Muscle of back (tissue), 3 donors: ENCODE measurements at regions not wholly inside any gene's neighbourhood (a gene's known extent, or its start where the extent isn't known, plus 50 kb on each side); places are given as distances from the start of the nearest gene placed in this dataset.

ENCODE experiments used
- DNase-seq, 3 donors: peaks; one replicate each; pipeline versions ENCODE4 v3.0.0 to v3.0.0-alpha.2; 2013

DNA sequence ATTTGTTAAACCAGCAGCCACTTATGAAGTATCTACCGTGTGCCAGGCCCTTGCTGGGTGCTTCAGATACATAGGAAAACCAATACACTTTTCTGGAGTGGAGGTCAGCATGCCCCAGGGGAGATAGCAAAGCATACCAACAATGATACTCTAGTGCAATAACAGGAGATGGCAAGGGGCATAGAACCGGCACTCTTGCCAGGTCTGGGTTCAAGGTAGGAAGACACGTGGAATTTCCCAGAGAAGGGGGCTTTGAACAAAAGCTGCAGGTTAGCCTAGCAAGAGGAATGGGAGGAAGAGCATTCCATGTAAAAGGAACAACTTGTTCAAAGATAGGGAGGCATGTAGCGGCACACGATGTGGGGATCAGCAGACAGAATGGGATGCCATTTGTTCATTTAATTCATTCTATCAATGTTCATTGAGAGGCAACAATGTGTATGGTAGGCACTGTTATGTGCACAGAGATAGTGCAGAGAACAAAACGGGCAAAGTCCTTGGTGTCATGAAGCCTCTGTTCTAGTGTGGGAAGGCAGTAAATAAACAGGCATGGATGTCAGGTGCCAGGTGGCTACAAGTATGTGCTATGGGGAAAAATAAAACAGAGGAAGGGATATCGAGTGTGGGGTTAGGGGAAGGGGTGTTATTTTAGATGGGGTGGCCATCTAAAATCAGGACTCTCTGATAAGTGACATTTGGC lies 162.6 kb upstream of the E2F8 start:
- DNase-seq: no peak

DNA sequence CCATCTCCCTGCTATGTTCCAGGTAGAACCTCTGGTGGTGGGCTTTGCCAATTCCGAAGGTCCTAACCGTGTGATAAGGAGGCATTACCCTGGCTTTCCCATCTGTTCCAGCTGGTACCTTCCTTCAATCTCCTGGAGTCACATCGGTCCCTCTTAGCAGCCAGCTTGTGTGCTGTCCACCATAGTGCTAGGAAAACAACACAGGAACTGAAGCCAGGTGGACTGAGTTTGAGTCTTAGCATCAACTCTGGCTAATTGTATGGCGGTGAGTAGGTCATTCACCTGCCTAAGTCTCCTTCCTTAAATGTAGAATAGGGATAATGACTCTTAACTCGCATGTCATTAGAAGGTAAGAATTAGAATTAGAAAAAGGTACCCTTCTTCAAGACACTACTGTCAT lies 159.6 kb upstream of the E2F8 start:
- no peak for DNase-seq

DNA sequence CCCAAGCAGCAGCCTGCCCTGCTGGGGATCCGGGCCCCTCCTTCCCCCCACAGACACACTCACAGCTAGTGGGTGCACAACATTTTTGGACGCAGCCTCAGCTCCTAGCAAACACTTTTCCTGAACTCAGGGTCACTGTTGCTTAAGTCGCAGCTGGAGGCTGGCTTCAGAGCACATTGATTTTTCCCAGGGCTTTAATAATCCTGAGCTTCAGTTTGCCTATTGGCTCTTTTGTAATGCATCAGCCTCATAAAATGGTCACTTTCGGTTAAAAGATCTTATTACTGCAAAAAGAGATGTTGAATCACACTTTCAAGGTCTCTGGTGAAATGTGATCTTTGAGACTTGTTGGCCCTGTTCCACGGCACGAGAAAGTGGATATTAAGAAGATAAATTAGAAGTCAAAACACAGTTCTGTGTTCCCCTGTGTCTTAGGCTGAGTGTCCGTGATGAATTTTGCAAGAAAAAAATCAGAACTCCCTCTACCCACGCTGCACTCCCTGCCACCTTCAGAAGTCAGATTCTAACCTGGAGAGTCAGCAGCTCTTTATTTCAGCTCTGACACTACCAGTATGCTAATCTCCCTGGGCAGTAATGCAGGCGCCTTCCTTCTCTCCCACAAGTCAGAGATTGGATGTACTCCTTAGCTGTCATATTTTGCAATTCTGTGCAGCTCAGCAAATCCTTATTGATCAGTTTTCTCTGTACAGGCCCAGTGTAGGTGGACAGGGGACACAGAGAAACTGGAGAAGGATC lies 158.2 kb upstream of the E2F8 start:
- DNase-seq: peak in 2 of 3 donors; percentile 38 to 55

DNA sequence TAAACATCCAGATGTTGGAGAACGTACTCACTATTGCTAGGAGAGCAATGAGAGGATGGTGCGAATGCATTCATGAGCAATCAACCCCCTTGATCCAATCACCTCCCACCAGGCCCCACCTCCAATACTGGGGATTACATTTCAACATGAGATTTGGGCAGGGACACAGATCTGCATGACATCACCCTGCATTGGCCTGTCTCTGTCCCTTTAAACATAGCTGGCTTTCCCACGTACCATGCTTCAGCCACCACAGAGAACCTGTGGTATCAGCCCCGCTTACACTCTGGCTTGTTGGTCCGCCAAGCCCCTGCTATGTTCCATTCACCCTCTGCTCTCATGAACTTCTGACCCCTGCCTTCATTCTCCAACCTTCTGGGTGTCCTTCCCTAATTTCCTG lies 157.5 kb upstream of the E2F8 start:
- DNase-seq: no peak

DNA sequence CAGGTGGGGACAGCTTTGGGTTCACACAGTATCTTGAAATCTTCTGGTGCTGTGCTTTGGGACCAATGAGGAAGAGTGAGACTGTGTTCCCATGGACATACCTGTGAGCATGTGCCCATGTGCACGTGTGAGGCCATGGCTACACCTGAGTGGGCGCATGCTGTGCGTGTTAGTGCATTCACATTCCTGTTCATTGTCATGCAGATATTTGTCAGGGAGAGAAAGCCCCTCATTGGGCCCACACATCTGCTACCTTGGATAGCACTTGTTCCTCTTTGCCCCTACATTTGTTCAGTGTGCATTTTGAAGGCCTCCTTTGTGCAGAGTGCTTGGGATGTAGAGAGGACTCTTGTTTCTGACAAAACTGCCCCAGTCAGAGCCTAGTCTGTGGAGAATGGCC lies 154.3 kb upstream of the E2F8 start:
- no peak for DNase-seq

DNA sequence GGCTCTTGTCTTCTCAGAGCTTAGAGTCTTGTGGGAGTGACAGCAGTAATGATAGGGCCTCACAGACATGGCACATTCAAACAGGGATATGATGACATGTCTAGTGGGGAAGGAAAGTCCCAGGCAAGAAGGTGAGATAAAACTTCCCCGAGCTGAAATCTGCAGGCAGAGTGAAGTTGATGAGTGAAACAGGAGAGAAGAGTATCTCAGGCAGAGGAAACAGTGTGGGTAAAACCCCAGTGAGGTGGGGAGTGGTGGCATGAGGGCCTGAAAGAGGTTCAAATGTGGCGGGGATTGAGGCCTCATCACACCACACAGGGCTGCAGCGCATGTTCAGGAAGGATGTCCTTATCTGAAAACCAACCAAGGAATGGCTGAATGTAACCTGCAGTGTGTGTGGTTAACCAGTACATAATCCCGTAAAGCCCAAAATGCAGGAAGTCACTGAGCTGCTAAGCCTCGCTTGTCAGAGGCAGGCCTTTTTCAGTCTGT lies 153.8 kb upstream of the E2F8 start:
- DNase-seq: no peak

DNA sequence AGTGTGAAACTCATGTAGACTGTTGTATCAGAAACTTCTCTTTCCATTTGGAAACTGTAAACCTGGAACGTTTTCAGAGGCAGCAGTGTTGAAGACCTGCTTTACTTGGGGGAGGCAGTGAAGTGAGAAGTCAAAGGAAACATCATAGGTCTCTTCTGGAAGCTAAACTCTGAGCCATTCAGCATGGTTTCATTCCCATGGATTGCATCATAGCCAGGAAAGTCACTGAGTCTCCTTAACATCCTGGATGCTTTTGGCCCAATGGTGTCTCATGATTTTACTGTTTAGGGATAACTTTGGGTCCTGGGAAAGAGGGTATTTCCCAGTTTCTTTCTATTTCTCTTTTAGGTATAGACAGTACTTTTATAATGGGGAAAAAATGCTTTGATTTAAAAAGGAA lies 153.2 kb upstream of the E2F8 start:
- DNase-seq: peak in 1 of 3 donors; percentile 19

DNA sequence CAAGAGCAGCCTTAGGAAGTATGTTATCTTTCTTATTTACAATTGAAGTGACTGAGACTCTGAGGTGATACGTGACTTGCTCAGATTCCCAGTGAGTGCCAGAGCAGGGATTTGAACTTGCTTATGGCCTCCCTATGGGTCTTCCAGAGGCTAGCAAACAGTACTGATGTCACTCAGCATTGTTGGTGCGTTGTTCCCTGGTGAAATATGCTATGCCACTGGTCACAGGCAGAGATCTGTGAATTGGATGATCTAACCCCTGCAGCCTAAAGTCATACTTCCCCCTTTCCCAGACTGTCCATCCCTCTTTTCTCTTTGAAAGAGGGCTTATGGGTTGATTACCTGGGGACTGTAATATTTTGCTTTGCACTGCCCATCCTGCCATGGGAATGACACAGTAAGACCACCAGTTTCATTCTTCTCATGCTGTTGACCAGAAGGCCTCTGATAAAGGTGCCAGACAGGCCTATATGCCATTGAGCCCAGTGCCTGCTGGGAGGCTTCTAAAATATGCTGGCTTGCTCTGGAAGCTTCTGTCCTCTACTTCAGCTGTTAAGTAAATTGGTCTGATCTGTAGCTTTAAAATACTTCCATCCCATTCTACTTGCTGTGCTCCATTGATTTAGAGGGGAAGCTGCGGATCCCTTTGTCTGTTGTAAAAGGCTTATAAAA lies 152.2 kb upstream of the E2F8 start:
- no peak for DNase-seq

DNA sequence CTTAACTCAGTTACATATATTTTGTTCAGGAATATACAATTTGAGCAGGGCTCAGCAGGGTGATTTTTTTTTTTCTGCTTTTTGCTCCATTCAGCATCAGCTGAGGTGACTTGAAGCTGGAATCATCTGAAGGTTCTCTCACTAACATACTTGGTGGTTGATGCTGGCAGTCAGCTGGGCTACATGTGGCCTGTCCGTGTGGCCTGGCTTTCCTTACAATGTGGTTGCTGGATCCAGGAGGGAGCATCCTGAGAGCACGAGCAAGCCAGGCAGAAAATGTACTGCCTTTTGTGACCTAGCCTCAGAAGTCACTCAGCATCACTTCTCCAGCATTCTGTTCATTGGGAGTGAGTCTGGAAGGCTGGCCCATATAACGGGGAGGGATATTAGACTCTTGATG lies 151.6 kb upstream of the E2F8 start:
- no peak for DNase-seq

DNA sequence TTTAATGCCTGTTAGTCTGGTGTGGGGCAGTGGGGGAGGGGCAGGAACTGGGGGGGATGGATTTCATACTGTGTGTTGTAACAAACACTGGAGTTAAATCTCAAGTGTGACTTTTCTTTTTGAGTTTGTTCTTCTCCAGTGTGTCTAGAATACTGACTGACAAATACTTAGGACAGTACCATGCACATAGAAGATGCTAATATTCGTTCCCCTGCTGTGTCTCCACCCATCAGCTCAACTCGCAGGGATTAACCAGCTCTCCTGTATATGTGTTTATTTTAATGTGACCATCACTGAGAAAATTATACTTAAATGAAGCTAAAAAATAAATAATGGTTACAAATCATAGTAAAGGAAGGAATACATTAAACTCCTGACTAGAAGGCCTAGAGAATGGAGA lies 150.9 kb upstream of the E2F8 start:
- no peak for DNase-seq

DNA sequence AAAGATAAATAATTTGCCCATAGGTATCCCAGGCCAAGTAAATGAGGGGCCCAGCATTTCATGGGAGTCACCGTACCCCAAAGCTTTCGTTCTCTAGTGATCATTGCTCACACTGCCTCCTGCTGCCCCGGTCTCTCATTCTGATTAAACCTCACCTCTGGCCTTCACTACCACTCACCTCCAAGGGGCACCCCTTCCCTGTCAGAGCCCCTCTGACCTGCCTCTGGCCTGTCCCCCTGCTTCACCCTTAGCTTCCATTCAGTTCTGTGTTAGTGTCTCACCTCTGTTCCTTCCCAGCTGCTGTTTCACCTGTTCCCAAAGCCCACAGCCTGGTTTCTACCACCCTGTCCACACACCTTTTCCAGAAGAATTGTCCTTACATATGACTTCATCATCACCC lies 150.3 kb upstream of the E2F8 start:
- no peak for DNase-seq

DNA sequence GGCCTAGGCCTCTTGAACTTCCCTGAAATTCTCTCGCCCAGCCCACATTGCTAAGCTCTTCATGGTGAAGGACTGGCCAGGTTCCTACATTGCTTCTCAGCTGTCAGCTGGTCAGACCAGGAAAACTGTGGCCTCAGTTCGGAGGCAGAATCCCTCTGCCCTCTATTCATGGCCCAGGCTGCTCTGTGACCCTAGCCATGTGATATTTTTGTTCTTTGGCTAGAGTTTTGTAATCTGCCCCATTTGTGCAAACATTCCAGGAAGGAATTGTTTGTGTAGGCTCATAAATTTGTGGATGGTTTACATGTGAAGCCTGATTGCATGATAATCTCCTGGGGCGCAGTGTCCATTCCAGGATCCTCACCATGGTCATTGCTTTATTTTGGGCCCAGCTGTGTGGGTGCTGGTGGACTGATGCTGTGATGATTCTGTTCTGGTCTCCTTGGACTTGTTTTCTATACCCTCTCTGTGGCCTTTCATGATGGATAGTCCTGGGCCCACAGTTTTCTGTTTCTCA lies 149.1 kb upstream of the E2F8 start:
- no peak for DNase-seq

DNA sequence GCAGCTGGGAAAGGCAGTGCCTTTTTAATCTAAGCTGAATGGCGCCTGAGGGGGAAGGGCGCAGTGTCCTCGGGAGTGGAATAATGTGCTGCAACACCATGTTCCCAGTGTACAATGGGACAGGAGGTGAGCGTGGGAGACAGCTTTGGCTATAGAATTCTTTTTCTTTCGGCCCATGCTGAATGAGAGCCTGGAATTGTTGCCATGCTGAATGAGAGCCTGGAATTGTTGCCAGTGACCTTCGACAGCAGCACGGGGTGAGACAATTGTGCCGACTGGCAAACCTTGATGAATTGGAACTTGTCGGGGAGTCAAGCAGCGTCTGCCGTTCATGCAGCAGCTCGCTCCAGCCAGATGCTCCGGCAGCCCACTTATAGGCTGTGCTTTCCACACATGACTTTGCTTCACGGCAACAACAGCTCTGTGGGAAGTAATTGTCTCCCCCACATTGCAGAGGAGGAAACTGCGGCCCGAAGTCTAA lies 141.4 kb upstream of the E2F8 start:
- no peak for DNase-seq

DNA sequence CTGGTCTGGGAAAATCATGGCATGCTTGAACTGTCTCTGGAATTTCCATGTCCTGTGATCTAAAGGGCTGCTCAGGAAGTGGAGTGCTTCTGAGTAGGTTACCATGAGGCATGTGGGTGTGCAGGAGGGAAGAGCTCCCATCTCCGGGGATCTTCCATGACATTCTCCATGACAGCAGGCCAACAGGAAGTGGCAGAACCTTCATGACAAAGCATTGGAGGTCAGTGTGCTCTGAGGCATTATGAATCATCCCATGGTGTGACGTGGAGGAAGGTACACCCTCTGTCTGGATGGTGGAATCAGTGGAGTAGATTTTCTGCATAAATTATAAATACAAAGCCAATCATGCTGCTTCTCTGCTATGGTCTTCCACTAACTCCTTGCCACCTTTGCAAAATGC lies 139.6 kb upstream of the E2F8 start:
- peak in 1 of 3 donors; percentile 83 for DNase-seq

DNA sequence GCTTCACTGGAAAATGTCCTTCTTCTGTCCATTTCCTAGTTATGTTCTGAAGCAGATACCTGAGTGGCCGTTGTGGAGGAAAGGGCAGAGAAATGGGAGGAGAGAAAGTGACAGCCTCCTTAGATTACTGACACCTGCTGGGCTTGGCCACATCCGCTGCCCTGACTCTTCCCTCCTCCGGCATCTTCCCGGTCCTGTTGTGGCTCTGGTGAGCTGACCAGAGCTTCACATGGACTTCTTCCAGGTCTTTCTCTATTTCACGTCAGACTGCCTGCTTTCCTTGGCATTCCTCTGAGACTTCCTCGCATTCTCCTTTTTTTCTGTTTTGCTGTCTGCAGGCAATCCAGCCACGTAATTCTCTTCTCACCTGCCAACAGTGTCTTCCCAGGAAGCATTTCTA lies 138.7 kb upstream of the E2F8 start:
- DNase-seq: no peak

DNA sequence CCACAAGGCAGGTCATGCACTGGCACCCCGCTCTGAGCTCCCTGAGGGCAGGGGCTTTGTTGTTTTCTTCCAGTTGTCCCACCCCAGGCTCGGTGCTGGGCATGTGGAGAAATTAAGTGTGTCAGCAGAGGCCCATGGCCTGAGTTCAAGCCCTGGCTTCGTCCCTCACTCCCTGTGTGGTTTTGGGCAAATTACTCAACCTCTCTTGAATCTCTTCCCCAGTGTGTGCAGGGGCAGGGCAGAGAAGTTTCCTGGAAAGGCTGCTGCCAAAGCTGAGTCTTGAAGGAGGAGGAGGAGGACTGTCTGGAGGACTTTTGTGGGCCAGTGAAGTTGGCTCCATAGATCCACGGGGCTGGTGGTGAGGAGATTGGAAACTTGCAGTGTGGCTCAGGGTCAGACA lies 138.1 kb upstream of the E2F8 start:
- no peak for DNase-seq

DNA sequence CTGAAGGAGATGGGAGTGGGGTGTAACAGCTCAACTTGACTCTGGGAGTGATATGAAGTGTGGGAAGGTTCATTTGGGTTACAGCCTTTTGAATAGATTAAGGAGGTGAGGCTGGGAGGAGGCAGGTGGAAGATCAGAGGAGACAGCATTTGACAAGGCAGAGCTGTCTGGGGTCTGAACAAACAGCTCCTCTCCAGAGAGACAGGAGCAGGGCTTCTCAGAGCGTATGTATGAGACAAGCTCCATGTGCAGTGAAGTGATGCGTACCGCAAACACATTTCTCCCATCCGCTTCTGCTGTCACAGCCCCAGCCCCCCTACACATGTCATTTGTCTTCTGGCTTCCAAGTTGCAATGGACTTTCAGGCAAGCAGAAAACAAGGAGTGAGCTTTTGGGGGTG lies 137.1 kb upstream of the E2F8 start:
- DNase-seq: no peak

DNA sequence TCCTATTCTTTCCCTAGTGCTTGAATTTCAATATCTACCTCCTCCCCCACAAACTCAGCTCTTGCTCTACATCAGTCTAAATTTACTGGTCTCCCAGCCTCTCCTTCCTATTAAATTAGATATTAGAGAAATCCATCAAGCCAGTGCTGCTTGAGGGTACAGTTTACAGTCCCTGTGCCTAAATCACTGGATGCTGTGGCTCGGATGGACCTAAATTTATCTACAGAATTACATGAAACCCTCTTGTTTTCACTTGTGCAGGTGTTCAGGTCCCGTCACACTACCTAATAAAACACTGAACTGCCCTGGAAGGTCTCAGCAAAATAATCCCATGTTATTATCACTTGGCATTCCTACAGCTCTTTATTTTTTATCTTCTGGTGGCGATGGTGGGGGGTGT lies 134.7 kb upstream of the E2F8 start:
- no peak for DNase-seq

DNA sequence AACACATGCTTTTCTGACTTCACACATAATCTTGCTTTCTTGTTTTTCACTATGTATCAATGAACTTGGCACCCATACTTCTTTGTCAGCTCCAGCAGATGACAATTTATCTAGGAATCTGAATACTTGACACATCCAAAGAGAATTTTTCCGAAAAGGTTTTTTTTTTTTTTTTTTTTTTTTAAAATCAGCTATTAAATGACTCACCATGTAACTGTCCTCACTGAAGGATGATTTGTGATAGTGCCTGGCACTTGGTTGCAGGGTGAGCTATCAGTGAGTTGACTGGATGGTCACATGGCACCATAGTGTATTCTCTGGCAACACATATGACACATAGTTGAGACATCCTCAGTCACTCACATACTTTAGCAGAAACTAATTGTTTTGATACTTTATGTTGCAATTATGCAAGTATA lies 133.4 kb upstream of the E2F8 start:
- DNase-seq: peak in 1 of 3 donors; percentile 96

DNA sequence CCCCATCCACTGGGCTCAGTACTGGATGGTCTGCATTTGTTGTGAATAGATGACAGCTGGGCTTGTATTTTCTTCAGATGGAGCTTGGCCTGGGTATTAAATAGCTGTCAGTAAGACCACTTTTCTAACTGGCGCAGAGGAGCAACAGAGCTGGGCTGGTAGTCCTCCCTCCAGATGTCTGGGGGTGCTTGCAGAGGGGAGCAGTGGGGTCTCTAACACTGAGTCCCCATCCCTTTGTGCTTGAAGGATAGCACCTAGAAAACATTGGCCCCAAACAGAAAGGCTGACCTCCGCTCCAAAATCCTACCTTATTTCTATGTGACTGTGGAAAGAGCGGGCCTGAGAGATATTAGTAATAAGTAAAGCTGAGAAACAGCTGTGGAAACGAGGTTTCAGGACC lies 131.6 kb upstream of the E2F8 start:
- DNase-seq: no peak

DNA sequence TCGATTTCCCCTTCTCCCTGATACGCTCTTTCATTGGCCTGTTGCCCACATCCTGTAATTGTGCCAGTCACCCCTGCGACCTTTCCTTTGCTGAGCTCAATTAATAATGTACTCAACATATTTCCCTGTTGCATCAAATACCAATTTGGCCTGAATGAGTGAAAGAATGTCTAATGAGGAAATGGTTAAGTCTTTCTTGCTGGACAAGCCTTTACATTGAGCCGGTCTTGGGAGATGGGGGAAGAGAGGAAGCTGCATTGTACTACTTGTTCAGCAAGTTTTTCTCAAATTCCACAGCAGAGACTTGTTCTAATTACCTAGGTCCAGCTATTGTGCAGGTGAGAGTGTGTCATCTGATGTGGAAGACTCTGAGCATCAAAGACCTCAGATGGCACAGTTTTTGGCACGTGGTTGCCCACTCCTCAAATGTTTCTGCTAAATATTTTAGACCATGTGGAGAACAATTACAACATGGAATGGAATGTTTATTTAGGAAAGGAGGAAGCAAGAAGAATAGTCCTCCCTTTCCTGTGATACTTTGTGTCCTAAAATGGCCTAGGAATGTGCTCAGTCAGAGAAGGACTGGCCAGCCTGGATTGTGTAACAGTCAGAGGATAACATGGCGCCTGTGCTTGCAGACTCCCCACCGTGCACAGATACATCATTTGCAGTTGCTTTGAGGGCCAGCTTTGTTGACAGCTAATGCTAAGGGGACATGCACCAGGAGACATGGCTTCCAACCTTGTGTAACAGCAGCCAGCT lies 129.5 kb upstream of the E2F8 start:
- DNase-seq: peak; percentile 65 to 83 (median 77)
